T-helper 1 cell treated with Interleukin-12 subunit alpha and Interleukin-12 subunit beta and Interleukin-4 antibody, amounts not matched to agents 30 ng/mL and 1 ng/mL, for 36 hours (primary cell): ENCODE measurements at regions not wholly inside any gene's neighbourhood (a gene's known extent, or its start where the extent isn't known, plus 50 kb on each side); places are given as distances from the start of the nearest gene placed in this dataset.

Source experiments
- intact Hi-C: fragments of 100-400 bp; cut with micrococcal nuclease; formaldehyde crosslinking; loops from one replicate; pipeline ENCODE4 v1.15.1; 2024

GRCh38 chr5:88545338-88545737, 276.7 kb upstream of the TMEM161B start:
- intact Hi-C loops = no loop called here

GRCh38 chr5:88544671-88545070, 276.0 kb upstream of the TMEM161B start:
- intact Hi-C loops = no loop called here

DNA sequence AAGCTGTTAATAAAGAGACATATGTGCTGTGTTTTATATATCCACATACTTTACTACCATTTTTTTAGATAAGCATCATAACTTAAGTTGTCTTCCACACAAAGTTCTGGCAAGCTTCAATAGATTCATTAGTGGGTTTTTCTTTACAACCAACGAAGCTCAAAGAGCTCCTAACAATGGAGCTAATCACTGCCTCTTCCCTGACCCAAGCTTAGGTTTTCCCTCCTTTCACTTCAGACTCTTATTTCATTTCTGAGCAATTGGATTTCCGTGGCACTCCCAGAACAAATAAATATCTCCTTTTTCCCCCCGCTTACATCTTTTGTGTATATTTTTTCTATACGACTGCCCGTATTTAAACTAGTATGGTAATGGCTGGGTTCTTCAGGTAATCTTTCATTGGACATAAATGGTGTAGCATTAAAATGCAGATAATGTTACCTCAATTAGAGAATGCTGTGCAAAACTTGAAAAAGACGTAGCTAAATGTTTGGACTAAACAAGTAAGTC, 275.5 kb upstream of the TMEM161B start:
- intact Hi-C loops = no loop called here

DNA sequence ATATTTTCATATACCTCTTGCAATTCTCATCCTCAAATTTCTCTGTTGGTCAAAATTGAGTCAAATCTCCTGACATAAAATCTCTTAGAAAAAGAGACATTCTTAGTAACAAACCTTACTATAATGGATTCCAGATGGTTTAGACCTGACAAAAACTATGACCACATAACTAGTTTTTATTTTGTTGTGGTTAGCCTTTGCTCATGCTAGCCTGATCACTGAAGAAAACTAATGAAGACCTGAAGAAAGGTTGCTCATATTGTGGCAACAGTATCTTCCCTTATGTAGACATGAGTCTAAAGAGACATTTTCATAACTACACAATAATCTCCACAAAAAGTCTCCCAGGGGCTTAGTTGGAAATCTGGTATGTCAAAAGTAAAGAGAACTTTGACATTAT, 274.1 kb upstream of the TMEM161B start:
- intact Hi-C loops = no loop called here

DNA sequence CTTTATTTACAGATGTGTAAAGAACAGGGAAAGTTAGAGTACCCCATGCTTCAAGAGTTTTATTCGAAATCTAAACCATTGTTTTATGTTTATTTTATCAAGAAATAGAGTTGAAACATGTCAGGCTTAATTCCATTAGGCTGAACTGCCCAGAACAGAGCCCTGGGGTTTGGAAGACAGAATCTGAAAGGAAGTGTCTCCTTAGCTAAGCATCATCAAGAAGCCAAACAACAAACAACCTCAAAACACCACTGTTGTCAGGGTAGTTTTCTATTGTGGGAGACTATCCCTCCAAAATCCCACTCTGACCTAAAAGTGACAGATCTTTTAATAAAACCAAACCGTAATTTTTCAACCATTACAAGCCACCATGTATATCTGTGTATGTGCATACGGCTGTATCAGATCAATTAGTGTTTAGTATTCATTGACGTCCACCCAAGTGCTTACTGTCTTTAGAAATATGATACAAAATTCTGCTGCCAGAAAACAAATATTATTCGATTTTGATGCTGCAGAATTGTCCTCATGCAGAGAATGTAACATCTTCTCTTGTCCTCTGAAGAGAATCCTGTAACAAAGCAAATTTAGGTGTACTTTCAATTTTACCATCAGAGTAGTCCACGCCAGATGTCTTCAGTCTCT, 271.9 kb upstream of the TMEM161B start:
- intact Hi-C loops = no loop called here

DNA sequence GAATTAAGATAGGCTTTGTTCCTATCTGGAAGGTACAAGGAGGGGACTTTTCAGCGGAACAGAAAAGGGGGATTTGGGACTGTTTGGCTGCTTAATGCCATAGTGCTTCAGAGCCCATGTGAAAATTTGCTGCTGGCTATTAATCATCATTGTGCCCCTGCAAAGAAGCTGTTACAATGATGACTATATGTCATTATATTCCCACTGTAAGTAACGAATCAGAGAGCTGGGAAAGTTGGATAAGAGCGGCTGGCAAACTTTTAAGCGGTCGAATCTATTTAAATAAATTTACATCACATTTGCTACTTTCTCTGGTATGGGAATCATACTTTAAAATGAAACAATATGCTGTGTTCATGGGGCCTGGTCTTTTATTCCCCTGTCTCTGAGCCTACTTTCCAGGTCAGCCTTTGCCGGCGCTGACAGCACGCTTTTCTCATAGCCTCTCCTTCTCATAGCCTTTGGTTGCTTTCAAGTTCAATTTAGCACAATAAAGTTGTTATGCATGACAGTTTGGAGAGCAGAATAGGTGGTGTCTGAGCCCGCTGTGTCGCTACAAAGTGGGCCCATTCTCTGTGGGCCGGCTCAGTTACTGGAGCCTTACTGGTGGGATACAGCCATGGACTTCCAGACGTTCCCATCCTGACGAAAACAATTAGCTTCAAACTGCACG, 271.2 kb upstream of the TMEM161B start:
- intact Hi-C loops = no loop called here

DNA sequence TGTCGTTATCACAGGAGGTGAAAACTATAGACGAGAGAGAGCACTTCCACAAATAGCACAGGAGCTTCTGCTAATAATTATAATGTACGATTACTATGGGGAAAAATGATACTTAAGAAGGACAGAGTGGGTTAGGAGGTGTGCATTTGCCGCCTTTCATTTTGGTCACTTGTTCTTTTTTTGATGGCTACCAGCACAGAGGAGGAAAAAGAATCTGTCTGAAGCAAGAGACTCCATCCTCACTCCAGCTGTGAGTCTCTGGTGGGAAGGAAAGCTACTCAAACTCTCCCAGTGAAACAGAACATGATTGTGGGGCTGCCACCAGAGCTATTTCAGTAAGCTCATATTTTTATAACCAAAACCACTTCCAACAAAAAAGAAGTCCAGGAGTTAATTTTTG, 270.4 kb upstream of the TMEM161B start:
- intact Hi-C loops = no loop called here

GRCh38 chr5:88536146-88536545, 267.5 kb upstream of the TMEM161B start:
- intact Hi-C loops = no loop called here

- intact Hi-C loops = no loop called here
These were observed 256.3 kb upstream of the TMEM161B start for GRCh38 chr5:88524941-88525340.

GRCh38 chr5:88519066-88519465, 250.4 kb upstream of the TMEM161B start:
- intact Hi-C loops = no loop called here

DNA sequence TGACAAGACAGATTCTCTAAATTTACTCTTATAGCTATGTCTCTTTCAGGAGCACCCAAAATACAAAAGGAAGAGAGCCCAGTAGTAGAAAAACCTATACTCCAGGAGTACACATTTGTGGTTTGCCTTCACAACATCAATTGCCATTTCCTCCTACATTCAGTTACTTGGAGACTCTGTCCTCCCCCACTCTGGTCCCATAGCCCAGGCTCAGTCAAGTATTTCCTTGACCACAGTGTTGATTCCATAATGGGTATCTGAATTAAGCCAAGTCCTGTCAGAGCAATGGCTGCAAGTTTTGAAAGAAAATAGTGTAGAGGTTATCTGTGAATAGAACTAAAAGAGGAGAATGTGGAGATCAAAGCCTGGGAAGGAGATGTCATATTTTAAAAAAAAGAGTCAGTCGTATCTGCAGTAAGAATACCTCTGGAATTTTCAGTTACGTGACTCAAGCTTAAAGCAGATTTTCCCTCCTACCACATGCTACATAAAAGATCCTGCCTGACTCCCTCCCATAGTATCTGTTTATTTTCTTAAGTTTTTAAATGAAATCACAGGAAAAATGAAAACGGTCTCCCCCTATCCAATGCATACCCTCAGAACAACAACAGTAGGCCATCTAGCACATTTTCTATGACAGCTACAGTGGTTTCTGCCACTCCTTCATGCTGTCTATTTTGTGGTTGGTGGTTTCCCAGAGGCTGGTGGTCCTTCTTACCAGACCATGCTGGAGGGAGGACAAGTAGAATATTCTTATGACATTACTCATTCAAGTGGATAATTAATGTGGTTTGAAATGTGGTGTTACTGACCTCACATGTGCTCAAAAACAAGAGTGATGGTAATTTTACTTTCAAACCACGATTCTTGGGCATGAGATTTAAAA, 249.7 kb upstream of the TMEM161B start:
- intact Hi-C loops = no loop called here

- intact Hi-C loops = no loop called here
These were observed 247.5 kb upstream of the TMEM161B start for GRCh38 chr5:88515881-88516819.

DNA sequence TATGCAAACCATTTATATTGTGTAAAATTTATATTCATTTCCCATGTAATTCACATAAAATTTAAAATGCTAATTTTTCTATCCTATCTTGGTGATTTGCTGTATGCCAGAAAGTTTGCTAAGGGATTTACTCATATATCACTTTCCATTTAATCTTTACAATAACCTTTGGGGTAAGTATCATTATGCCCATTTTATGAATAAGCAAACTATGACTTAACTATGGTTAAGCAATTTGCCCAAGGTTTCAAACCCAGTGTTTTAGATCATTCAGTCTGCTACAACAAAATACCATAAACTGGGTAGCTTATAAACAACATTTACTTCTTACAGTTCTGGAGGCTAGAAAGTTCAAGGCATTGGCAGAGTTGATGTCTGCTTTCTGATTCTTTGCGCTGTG, 246.4 kb upstream of the TMEM161B start:
- intact Hi-C loops = no loop called here

DNA sequence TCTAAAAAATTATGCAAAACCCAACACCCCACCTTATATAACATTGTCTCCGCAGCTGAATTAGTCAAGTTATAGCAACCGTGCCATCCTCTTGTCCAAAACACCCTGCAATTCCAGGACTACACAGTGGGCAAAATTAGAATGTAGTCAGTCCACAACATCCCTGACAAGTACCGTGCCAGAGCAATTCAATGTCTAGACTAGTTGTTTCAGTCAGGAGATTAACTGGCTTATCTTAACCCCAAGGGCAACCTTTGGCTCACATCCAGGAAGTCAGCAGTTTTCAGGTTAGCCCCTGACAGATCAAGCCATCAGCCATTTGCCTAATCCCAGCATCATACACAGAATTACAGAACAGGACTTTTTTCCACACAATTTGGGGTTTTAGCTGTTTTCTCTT, 240.8 kb upstream of the TMEM161B start:
- intact Hi-C loops = no loop called here

- intact Hi-C loops = no loop called here
These were observed 238.6 kb upstream of the TMEM161B start for GRCh38 chr5:88507261-88507660.

- intact Hi-C loops = loop anchor here (2.0 to 5.0 kb wide), 5 partner anchors 235 to 1905 kb away; partner anchors contain the start of genes CCNH, CETN3, COX7C and TMEM161B
These were observed 234.8 kb upstream of the TMEM161B start for GRCh38 chr5:88503406-88503805.

DNA sequence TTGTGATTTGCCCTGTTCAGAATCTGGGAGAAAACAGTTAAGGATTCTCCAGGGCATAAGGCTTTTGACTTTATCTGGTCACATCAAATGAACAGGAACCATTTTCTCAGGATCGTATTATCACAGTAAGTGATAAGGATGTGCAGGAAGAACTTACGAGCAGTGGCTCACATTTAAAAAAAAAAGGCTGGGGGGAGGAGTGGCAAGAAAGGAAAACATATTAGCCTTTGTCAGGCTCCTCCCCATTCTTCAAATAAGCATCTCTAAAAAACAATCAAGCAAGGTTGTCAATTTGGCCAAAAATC, 234.3 kb upstream of the TMEM161B start:
- intact Hi-C loops = loop anchor here (2.0 to 5.0 kb wide), 5 partner anchors 234 to 1906 kb away; partner anchors contain the start of genes CCNH, CETN3, COX7C and TMEM161B

GRCh38 chr5:88502179-88503040, 233.8 kb upstream of the TMEM161B start:
- intact Hi-C loops = loop anchor here (1.0 to 5.0 kb wide), 6 partner anchors 234 to 1906 kb away; partner anchors contain the start of genes CCNH, CETN3, COX7C and TMEM161B

DNA sequence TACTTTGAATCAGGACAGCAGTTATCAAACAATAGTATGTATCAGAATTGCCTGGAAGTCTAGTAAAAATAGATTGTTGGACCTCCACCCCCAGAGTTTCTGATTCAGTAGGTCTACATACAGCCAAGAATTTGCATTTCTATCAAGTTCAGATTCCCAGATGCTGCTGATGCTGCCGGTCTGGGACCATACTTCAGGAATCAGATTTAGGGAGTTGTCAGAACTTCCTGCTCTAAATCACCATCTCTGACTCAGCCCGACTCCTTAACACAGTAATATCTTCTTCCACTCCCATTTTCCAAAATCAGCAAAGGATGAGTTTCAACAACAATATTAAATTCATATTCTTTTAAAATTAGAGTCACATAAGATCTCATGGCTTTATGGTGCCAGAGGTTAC, 227.2 kb upstream of the TMEM161B start:
- intact Hi-C loops = no loop called here

GRCh38 chr5:88490874-88491273, 222.2 kb upstream of the TMEM161B start:
- intact Hi-C loops = no loop called here
